ENCODE measurements at regions not wholly inside any gene's neighbourhood (a gene's known extent, or its start where the extent isn't known, plus 50 kb on each side); places are given as distances from the start of the nearest gene placed in this dataset.

GRCh38 chr12:58388261-58388660 is 446.9 kb downstream of the ATP23 start:
- no peak overlapping the region for H3K27ac ChIP-seq (ENCODE audit: low read depth in 2 of 2, low read length in 1 of 2)
- no peaks in the 10 kb centered on the region for H3K79me2 ChIP-seq (ENCODE audit: insufficient read depth)
- ChIA-PET CTCF (no interaction called here), POLR2A (no interaction called here)
- peak overlapping the region; percentile 21; the same call in 1 of the 2 replicates for H2AFZ ChIP-seq (ENCODE audit: low read depth)
- H3K4me2 ChIP-seq, result no peak overlapping the region
- no peaks in the 10 kb centered on the region for H3K36me3 ChIP-seq (replicated peaks in 1 of 2; ENCODE audit: control insufficient read depth in 1 of 2, insufficient read depth in 2 of 2, low read length in 1 of 2)
- TF ChIP-seq TEAD4 (IDR thresholded peaks at IDR 0.05; ENCODE audit: borderline replicate concordance, insufficient read depth), result no peak
- TF ChIP-seq TAF1 (IDR thresholded peaks at IDR 0.05; ENCODE audit: borderline replicate concordance, low read depth, low read length), result no peak
- no peak for TF ChIP-seq NRF1 (IDR thresholded peaks at IDR 0.05; ENCODE audit: low read depth, low read length)
- no peak for TF ChIP-seq USF2 (IDR thresholded peaks at IDR 0.05; ENCODE audit: borderline replicate concordance, low read depth, low read length)
- no peak for TF ChIP-seq MXI1 (IDR thresholded peaks at IDR 0.05; ENCODE audit: low read depth, low read length)
- TF ChIP-seq RFX5 (IDR thresholded peaks at IDR 0.05; ENCODE audit: low read length), result no peak
- no peak for TF ChIP-seq MEF2A (IDR thresholded peaks at IDR 0.05; ENCODE audit: borderline replicate concordance, low read depth)
- no peak for TF ChIP-seq POLR2AphosphoS5 (IDR thresholded peaks at IDR 0.05; ENCODE audit: low read depth, low read length)
- no peak for TF ChIP-seq FOSL2 (IDR thresholded peaks at IDR 0.05; ENCODE audit: borderline replicate concordance, low read depth)
- TF ChIP-seq USF1 (IDR thresholded peaks at IDR 0.05; ENCODE audit: borderline replicate concordance, low read depth), result no peak
- TF ChIP-seq NFIC (IDR thresholded peaks at IDR 0.05; ENCODE audit: borderline replicate concordance), result no peak
- no peak for TF ChIP-seq SIN3A (IDR thresholded peaks at IDR 0.05; ENCODE audit: borderline replicate concordance, low read depth, low read length)
- no peak for TF ChIP-seq RXRA (IDR thresholded peaks at IDR 0.05; ENCODE audit: borderline replicate concordance, low read depth)
- TF ChIP-seq REST (IDR thresholded peaks at IDR 0.05; ENCODE audit: low read depth, low read length), result no peak
- no peak for TF ChIP-seq SMC3 (IDR thresholded peaks at IDR 0.05; ENCODE audit: low read depth, low read length)
- TF ChIP-seq FOXJ3 (CRISPR knock-in tag; IDR thresholded peaks at IDR 0.05), result no peak
- no peak for TF ChIP-seq RCOR1 (IDR thresholded peaks at IDR 0.05; ENCODE audit: low read length)
- TF ChIP-seq GABPA (IDR thresholded peaks at IDR 0.05; ENCODE audit: low read depth), result no peak
- no peak for TF ChIP-seq FOXM1 (IDR thresholded peaks at IDR 0.05; ENCODE audit: low read depth)
- no peaks in the 10 kb centered on the region for H3K27me3 ChIP-seq (ENCODE audit: insufficient read depth)
- H3K9me3 ChIP-seq, result no peaks in the 10 kb centered on the region
- H3K4me1 ChIP-seq (ENCODE audit: control insufficient read depth in 1 of 2, insufficient read depth in 2 of 2, low read depth in 1 of 2, low read length in 1 of 2), result peaks cover 0 to 11% of the 10 kb centered on the region in 2 experiments; a peak in 1 of 4 replicates
- WGBS (ENCODE audit: low lambda C conversion rate), result 27% methylated on average over 2 of the region's 2 CpGs
- no peaks in the 10 kb centered on the region for H4K20me1 ChIP-seq (ENCODE audit: insufficient read depth)
- H3K9me2 ChIP-seq, result no peaks in the 10 kb centered on the region
- peaks cover 8% of the 10 kb centered on the region for H3F3A ChIP-seq (replicated peaks; ENCODE audit: insufficient read depth)
- H3K9ac ChIP-seq, result no peak overlapping the region
- no peak overlapping the region for H3K4me3 ChIP-seq (ENCODE audit: low read depth in 2 of 2, low read length in 1 of 2)
- no peak for DNase-seq
